Mesenteric fat pad (tissue), 1 donor: ENCODE measurements at regions not wholly inside any gene's neighbourhood (a gene's known extent, or its start where the extent isn't known, plus 50 kb on each side); places are given as distances from the start of the nearest gene placed in this dataset.

Source experiments
- DNase-seq: peaks from one replicate; pipeline ENCODE4 v3.0.0-alpha.2; 2020; ENCODE audit warnings: low spot score
- donor health status: DM: yes; HTN: yes; CAD: no.

GRCh38 chr1:193707271-193708021 lies 521.0 kb upstream of the B3GALT2 start:
- no peak for DNase-seq

DNA sequence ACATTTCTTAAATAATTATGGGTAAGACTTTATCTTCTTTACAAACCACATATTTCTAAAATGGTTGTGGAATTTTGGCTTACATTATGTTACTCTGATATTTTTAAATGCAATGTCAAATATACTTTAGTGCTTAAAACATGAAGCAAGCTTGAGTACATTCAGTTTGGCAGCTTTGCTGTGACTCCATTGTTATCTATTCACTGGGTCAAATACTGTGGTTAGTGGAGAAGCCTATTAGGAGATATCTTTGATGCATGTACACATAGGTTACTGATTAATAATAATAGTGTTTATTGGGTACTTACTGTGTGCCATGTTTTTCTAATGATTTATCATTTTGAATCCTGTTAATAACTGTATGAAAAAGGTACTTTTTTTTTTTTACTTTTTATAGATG lies 520.4 kb upstream of the B3GALT2 start:
- no peak for DNase-seq

DNA sequence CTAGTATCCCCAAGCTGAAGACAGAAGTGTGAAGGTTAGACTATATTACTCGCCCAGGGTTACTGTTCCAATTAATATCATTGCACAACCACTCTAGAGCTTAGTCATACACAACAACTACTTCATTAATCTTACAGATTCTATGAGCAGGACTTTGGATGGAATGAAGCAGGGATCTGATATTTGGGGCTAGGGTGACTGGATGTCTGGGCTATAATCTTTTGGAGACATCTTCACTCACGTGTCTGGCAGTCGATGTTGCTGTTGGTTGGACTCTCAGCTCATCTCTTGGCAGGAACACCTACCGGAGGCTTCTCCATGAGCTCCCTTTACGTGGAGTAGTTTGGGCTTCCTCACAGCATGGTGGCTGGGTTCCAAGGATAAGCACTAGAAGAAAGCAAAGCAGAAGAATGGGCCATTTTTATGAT lies 519.2 kb upstream of the B3GALT2 start:
- no peak for DNase-seq

DNA sequence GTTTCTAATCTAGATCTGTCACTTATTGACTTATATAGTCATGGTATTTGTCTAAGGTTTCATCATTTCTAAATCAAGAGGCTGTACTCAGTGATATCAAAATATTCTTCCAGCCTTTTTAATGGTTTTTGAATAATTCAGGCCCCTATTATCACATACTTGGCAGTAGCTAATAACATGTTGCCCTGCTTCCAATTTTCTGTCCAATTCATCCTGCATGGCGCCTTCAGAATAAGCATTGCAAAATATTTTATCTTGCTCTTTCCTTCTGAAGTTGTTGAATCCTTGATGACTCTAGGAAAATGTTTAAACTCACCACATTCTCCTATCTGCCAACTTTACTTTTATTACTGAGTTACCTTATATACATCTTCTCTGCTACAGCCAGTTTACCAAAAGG lies 517.2 kb upstream of the B3GALT2 start:
- DNase-seq = no peak

- DNase-seq = no peak
Measured at GRCh38 chr1:193703121-193703520, 516.7 kb upstream of the B3GALT2 start.

DNA sequence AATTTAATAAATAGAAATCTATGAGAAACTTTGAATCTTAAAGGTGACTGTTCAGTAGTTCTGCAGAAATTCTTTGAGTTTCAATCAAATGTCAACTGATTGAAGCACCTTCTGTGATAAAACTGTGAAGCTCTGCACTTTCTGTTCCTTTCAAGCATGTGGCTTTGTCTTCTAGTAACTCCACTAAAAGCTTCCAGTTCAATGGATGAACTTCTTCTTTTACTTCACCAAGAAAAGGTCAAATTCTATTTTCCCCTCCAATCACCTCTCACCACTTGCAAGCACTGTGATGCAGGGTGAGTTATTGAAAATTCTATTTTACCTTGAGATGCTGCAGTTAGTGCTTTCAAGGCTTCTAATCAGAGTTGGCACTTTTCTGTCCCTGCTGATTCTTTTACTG lies 515.3 kb upstream of the B3GALT2 start:
- no peak for DNase-seq

DNA sequence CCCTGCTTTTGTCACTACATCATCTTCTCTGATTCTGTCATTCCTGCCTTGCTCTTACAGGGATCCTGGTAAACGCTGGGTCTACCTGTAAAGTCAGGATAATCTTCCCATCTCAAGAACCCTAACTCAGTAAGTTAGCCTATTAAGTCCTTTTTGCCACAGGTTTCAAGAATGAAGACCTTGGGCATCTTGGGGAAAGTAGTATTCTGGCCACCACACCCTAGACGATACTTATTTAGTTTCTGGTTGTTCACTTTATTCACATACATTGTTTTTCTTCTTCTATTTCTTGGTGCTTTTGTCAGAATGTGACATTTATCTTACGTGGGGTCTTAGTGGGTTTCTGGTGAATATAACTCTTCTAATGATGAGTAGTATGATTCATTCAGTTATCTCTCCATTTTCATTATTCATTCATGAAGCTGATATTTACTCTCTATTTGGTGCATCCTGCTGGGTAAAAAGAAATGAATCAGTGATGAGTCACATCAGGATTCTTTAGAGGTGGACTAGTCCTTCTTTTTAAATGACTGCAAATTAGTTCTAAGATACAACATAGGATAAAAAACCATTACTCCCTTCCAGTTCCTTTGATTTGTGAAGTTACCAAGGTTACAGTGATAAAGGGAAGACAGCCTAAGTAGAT lies 514.4 kb upstream of the B3GALT2 start:
- no peak for DNase-seq

- DNase-seq = no peak
Measured at GRCh38 chr1:193699261-193699660, 512.8 kb upstream of the B3GALT2 start.

GRCh38 chr1:193697776-193698175 lies 511.4 kb upstream of the B3GALT2 start:
- DNase-seq = no peak

GRCh38 chr1:193697115-193697762 lies 510.8 kb upstream of the B3GALT2 start:
- DNase-seq = no peak

- no peak for DNase-seq
Measured at GRCh38 chr1:193694741-193695140, 508.3 kb upstream of the B3GALT2 start.

- no peak for DNase-seq
Measured at GRCh38 chr1:193685986-193686385, 499.6 kb upstream of the B3GALT2 start.

- DNase-seq = no peak
Measured at GRCh38 chr1:193681422-193681821, 495.0 kb upstream of the B3GALT2 start.

- DNase-seq = no peak
Measured at GRCh38 chr1:193680924-193681316, 494.5 kb upstream of the B3GALT2 start.

DNA sequence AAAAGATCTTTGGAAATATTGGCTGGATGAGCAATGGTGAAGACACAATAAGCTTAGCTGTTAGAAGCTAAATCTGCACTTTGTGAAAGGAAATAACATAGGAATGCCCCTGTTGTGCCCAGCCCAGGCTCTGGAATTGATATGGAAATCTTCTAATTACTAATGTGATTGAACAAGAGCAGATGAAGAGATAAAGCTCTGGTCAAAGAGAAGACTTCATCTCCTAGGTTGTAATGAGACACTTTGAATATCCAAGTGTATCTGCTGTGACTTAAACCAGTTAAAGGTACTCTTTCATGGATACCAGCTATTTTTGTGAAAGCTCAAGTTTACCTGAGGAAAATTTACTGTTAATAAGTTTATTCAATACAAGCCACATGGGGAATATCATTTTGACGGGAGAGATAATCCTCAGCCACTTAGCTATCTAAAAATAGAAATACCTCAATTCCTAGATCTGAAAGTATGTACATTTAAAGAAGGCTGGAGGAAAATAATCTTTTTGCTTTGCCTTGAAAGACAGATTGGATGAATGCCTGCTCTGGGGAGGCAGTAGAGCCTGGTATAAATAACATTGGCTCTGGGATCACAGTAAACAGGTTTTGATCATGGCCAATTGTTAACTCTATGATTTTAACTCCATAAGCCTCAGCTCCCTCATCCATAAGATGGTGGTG lies 494.0 kb upstream of the B3GALT2 start:
- DNase-seq = no peak

DNA sequence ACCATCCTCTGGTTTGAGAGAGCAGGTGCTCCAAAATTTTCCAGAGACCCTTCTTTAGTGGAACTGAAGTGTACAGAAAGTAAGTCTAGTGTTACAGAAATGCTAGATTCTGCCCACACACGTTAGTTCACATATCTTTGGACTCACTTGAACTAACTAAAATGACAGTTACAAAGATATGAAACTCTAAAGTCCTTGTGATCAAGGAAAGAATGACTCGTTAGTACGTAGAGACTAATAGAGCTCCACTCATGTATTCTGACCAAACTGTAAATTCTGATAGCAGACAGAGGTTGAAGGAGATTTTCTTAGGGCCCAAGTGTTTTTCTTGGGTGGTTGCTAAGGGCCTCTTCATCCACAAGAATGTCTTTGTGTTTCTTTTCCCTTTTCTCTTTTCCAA lies 491.5 kb upstream of the B3GALT2 start:
- DNase-seq = no peak

DNA sequence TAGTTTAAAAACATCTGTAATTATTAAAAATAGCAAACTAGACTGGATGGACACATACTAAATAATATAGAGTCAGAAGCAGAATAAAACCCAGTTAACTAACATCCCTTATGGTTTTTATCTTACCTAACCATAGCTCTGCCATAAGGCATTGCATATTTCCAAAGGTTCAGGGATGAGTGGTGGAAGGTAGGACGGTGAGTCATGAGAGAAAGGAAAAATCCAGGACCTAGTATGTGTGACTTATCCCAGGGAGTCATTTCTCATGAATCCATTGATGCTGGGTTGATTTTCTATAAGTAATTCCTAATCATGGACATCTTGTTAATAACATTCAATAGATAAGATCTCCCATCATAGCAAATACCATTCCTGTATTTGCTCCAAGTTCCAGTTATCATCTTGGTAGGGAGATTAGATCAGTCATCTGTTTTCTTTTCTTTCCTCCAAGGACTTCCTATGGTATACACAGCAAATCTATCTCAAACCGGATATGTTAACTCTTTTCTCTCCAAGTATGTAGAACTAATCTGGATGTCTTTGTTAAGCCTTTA lies 490.7 kb upstream of the B3GALT2 start:
- no peak for DNase-seq

DNA sequence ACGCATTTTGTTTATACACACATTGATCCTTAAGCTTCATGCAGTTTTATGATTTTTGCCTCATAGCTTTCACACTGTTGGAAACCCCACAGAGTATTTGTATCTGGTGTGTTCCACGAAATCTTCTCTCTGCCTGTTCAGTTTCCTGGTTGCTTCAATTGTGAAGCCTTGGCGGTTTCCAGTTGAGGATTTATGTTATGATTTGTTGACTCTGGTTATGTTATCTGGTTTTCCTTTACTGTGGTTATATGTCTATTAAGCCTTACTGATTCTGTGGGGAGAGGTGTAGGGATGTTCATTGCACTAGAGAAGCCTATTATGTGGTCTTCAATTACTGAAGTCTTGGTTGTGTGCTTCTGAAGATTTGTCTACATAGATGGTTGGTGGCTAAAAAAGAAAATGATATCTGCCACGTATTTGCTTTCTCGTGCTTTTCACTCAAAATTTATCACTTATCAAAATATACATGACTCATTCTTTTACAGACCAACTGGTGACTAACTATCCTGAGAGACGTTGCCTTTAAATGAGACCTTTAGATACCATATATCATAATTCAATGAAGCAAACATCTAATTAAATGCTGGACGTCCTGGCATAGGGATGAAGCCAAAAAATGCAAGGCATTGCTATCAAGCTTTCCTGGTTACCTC lies 488.0 kb upstream of the B3GALT2 start:
- no peak for DNase-seq

DNA sequence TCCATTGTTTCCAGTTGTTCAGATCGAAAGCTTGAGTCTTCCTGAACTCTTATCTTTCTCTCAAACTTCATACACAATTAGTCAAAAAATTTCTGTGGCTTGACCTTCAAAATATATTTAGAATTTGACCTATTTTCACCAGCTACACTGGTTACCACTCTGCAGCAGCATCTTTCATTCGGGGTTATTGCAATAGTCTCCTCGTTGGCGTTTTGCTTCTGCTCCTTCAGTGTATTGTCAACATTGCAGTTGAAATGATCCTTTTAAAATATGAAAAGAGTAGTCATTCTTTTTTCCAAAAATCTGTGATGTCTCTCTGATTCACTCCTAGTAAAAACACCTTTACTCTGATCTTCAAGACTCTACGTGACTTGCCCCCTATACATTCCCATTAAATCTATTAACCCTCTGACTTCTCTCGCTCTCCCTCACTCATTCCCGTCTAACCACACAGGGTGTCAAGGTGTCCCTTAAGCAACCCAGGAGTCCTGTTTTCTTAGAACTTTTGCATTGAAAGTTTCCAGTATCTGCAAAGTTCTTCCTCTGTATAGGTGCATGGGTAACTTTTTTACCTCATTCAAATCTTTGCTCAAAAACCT lies 480.2 kb upstream of the B3GALT2 start:
- DNase-seq = no peak

DNA sequence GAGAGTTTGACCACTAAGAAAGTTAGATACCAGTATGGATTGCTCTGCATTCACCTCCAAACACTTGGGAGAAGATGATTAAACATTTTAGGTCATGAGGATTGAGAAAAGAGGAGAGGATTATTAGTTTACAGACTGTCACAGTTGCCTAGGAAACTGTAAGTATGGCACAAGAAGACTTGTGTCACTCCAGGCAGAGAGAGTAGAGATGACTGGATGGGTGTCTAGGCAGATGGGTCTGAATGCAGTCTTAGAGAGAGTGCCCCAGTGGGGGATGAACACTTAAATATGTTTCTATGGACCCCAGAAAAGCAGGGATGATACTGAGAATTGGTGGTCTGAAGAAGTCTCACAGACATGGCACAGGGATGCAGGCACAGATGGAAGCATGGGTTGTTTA lies 477.6 kb upstream of the B3GALT2 start:
- DNase-seq = no peak

GRCh38 chr1:193662030-193662429 lies 475.6 kb upstream of the B3GALT2 start:
- DNase-seq = no peak
